ENCODE measurements at regions not wholly inside any gene's neighbourhood (a gene's known extent, or its start where the extent isn't known, plus 50 kb on each side); places are given as distances from the start of the nearest gene placed in this dataset.

DNA sequence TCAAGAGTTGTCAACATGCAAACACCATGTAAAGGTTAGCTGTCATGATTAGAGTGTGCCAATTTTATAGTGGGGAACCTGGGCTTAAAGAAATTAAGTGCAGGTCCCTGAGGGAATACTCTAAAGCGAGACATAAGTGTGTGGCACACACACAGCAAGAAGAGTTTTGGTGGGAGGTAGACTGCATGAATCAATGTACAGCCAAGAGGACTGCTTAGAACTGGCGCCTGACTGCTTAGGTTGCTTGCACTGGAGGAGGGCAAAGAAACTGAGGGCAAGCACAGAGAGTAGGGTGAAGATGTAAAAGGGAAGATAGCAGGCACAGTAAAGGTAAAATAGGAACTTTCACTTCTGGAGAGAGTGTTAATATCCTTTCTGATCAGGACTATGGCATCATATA is 184.9 kb downstream of the SOX2 start:
- TF ChIP-seq POLR2AphosphoS5 (IDR thresholded peaks at IDR 0.05; ENCODE audit: borderline replicate concordance, low read depth, low read length) (no peak), EZH2 (IDR thresholded peaks at IDR 0.05) (no peak)
